GM12873 (cell line): ENCODE measurements at regions not wholly inside any gene's neighbourhood (a gene's known extent, or its start where the extent isn't known, plus 50 kb on each side); places are given as distances from the start of the nearest gene placed in this dataset.

ENCODE experiments used
- CTCF ChIP-seq: IDR thresholded peaks from 2 replicates; pipeline ENCODE4 v1.5.1; 2012; ENCODE audit warnings: low read depth, mild to moderate bottlenecking, moderate library complexity, low read length, control low read depth; ENCODE audit not compliant: insufficient read depth; ENCODE audit errors: missing control alignments

- no peak for TF ChIP-seq CTCF
Observed at GRCh38 chr12:115147916-115148315, 463.9 kb upstream of the TBX3 start.

- no peak for TF ChIP-seq CTCF
Observed at GRCh38 chr12:115146453-115146852, 462.5 kb upstream of the TBX3 start.

GRCh38 chr12:115144425-115144824, 460.4 kb upstream of the TBX3 start:
- no peak for TF ChIP-seq CTCF

GRCh38 chr12:115140981-115141655, 457.1 kb upstream of the TBX3 start:
- no peak for TF ChIP-seq CTCF

- no peak for TF ChIP-seq CTCF
Observed at GRCh38 chr12:115137812-115138521, 454.0 kb upstream of the TBX3 start.

GRCh38 chr12:115135800-115136211, 451.8 kb upstream of the TBX3 start:
- no peak for TF ChIP-seq CTCF

GRCh38 chr12:115134298-115134697, 450.3 kb upstream of the TBX3 start:
- no peak for TF ChIP-seq CTCF
